ENCODE measurements at regions not wholly inside any gene's neighbourhood (a gene's known extent, or its start where the extent isn't known, plus 50 kb on each side); places are given as distances from the start of the nearest gene placed in this dataset.
"Not testable (repeated sequence)": the region's sequence is repeated elsewhere in the genome, so short reads cannot be mapped to it uniquely, and the experiment has no call there.

DNA sequence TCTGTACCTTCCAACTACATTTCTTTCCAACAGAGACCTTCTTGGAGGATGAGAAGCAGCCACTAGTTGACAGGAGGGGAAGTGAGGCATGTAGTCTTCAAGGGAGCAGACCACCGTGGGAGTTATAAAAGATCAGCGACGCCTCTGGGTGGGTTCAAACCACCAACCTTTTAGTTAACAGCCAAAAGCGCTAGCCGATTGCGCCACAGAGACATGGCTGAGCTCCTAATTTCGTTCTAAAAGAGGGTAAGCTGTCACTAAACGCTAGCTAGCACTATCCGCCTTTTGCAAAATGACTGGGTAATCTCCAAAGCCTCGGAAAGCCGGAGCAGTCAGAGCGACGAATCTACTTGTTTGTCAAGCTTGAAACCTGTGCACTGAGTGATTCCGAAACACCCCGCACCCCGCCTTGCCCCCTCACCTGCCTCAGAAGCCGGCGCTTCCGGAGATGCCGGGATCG is 135.8 kb downstream of the FAM72B start:
- TF ChIP-seq, protein P1, sequence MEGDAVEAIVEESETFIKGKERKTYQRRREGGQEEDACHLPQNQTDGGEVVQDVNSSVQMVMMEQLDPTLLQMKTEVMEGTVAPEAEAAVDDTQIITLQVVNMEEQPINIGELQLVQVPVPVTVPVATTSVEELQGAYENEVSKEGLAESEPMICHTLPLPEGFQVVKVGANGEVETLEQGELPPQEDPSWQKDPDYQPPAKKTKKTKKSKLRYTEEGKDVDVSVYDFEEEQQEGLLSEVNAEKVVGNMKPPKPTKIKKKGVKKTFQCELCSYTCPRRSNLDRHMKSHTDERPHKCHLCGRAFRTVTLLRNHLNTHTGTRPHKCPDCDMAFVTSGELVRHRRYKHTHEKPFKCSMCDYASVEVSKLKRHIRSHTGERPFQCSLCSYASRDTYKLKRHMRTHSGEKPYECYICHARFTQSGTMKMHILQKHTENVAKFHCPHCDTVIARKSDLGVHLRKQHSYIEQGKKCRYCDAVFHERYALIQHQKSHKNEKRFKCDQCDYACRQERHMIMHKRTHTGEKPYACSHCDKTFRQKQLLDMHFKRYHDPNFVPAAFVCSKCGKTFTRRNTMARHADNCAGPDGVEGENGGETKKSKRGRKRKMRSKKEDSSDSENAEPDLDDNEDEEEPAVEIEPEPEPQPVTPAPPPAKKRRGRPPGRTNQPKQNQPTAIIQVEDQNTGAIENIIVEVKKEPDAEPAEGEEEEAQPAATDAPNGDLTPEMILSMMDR (IDR thresholded peaks at IDR 0.05; ENCODE audit: low read depth, low read length): not testable (repeated sequence)
- TF ChIP-seq, protein P2, sequence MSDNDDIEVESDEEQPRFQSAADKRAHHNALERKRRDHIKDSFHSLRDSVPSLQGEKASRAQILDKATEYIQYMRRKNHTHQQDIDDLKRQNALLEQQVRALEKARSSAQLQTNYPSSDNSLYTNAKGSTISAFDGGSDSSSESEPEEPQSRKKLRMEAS (IDR thresholded peaks at IDR 0.05; ENCODE audit: low read depth, low read length): not testable (repeated sequence)
- TF ChIP-seq POLR2A (IDR thresholded peaks at IDR 0.05; ENCODE audit: extremely low read depth, insufficient read length): not testable (repeated sequence)
